ENCODE measurements at regions not wholly inside any gene's neighbourhood (a gene's known extent, or its start where the extent isn't known, plus 50 kb on each side); places are given as distances from the start of the nearest gene placed in this dataset.

GRCh38 chr17:71519285-71519684 lies 601.5 kb upstream of the SOX9 start:
- no peak for TF ChIP-seq CTCF (conservative IDR thresholded peaks at IDR 0.05)
- no peak for TF ChIP-seq EZH2 (IDR thresholded peaks at IDR 0.05; ENCODE audit: low read depth)

Measured in PC-9 (cell line).